DND-41 (cell line): ENCODE measurements at regions not wholly inside any gene's neighbourhood (a gene's known extent, or its start where the extent isn't known, plus 50 kb on each side); places are given as distances from the start of the nearest gene placed in this dataset.

Experiments used
- CTCF ChIP-seq: IDR thresholded peaks from 2 replicates; pipeline ENCODE4 v1.5.1; 2012; ENCODE audit warnings: borderline replicate concordance, low read length, moderate library complexity, mild to moderate bottlenecking; ENCODE audit not compliant: poor library complexity, severe bottlenecking; ENCODE audit errors: extremely low read depth
- EZH2 ChIP-seq: IDR thresholded peaks from 3 replicates; pipeline ENCODE4 v1.6.1; 2012; ENCODE audit warnings: borderline replicate concordance, low read depth, mild to moderate bottlenecking, moderate library complexity, low read length, inconsistent platforms; ENCODE audit not compliant: severe bottlenecking

- no peak for TF ChIP-seq CTCF
- TF ChIP-seq EZH2: no peak
Measured at GRCh38 chr4:170887396-170887795, 797.6 kb upstream of the AADAT start.
